Psoas muscle (tissue), 7 donors: ENCODE measurements at regions not wholly inside any gene's neighbourhood (a gene's known extent, or its start where the extent isn't known, plus 50 kb on each side); places are given as distances from the start of the nearest gene placed in this dataset.
A peak's percentile ranks its signal among the peaks of the same experiment; 100 is the strongest.

Experiments
- ATAC-seq, 4 donors: fragments of 200-7000 bp; cut with Tn5 transposase; one replicate each; pipeline ENCODE4 v1.9.1; 2020; ENCODE audit warnings: moderate library complexity in 3 of 4, mild to moderate bottlenecking in 2 of 4
- DNase-seq, 2 donors: peaks; one replicate each; pipeline ENCODE4 v3.0.0-alpha.2; 2020
- H3K27ac ChIP-seq: fragments of 200-600 bp; one replicate; pipeline ENCODE4 v1.8.0; 2022
- H3K27me3 ChIP-seq, 3 donors: fragments of 200-600 bp in 1 of 3; one replicate each; pipeline versions ENCODE4 v1.6.1 to v1.8.0; 2013 to 2022; ENCODE audit warnings: low read length in 2 of 3, mild to moderate bottlenecking in 2 of 3, moderate library complexity in 1 of 3; ENCODE audit not compliant: insufficient read depth in 3 of 3
- H3K36me3 ChIP-seq, 2 donors: fragments of 200-600 bp in 1 of 2; one replicate each; pipeline versions ENCODE4 v1.6.1 to v1.8.0; 2013 to 2022; ENCODE audit warnings: low read depth in 1 of 2, mild to moderate bottlenecking in 1 of 2, moderate library complexity in 1 of 2; ENCODE audit not compliant: insufficient read depth in 1 of 2
- H3K4me1 ChIP-seq: fragments of 200-600 bp; one replicate; pipeline ENCODE4 v1.8.0; 2022
- H3K4me3 ChIP-seq: fragments of 200-600 bp; one replicate; pipeline ENCODE4 v1.8.0; 2022; ENCODE audit warnings: mild to moderate bottlenecking
- H3K9me3 ChIP-seq: fragments of 200-600 bp; one replicate; pipeline ENCODE4 v1.8.0; 2022
- CTCF ChIP-seq: fragments of 200-600 bp; IDR thresholded peaks from one replicate; pipeline ENCODE4 v1.8.0; 2022; ENCODE audit warnings: antibody characterized with exemption
- WGBS, 3 donors: extraction: QIAGEN DNeasy Blood & Tissue Kit; methylation state at CpG; one replicate each; pipeline versions ENCODE4 v1.1.6 to v1.1.7; 2013; 5-methylcytosine and 5-hydroxymethylcytosine counted together
- intact Hi-C, 2 donors: fragments of 100-400 bp; cut with DNase I; formaldehyde crosslinking; loops; one replicate each; pipeline versions ENCODE4 v1.11.0 to v1.14.2; 2022
- donor health status: healthy with polysubstance abuse.
- donor health status: DM: no; HTN: no; CAD: no; lungs with moderate emphysema.
- donor health status: Bipolar disorder and iron deficiency.
- donor health status: healthy.
- donor health status: DM: yes; HTN: yes; CAD: no.
- donor health status: DM: no; HTN: no; CAD: no.
- donor health status: DM: yes; HTN: yes; CAD: no.

GRCh38 chr14:61602003-61602732 lies 93.1 kb upstream of the HIF1A start:
- Histone ChIP-seq H3K27ac (no peak overlapping the region), H3K27me3 (peaks cover 0 to 2% (median 0%) of the 10 kb centered on the region in 3 donors), H3K4me3 (peak overlapping the region; percentile 51), H3K4me1 (peaks cover 7% of the 10 kb centered on the region), H3K36me3 (no peaks in the 10 kb centered on the region), H3K9me3 (no peaks in the 10 kb centered on the region)
- intact Hi-C loops: no loop called here
- TF ChIP-seq CTCF: no peak
- WGBS, 3 donors: 24 to 41% (median 34%) methylated on average over 13 of the region's 13 CpGs
- ATAC-seq (peak; percentile 37 to 66 (median 60)), DNase-seq (no peak)

- ATAC-seq (no peak), DNase-seq (no peak)
- Histone ChIP-seq H3K4me3 (peak overlapping the region; percentile 51), H3K4me1 (peaks cover 7% of the 10 kb centered on the region), H3K9me3 (no peaks in the 10 kb centered on the region), H3K27me3 (peaks cover 0 to 2% (median 0%) of the 10 kb centered on the region in 3 donors), H3K36me3 (no peaks in the 10 kb centered on the region), H3K27ac (no peak overlapping the region)
- TF ChIP-seq CTCF: no peak
- intact Hi-C loops: no loop called here
- WGBS, 3 donors: 52 to 67% (median 60%) methylated on average over 1 of the region's 1 CpG
Measured at GRCh38 chr14:61602733-61603077, 92.6 kb upstream of the HIF1A start.

GRCh38 chr14:61603736-61604135 lies 91.6 kb upstream of the HIF1A start:
- TF ChIP-seq CTCF: no peak
- 91 to 97% (median 96%) methylated on average over 4 of the region's 4 CpGs for WGBS, 3 donors
- intact Hi-C loops: no loop called here
- Histone ChIP-seq H3K9me3 (no peaks in the 10 kb centered on the region), H3K36me3 (no peaks in the 10 kb centered on the region), H3K4me3 (no peak overlapping the region), H3K27me3 (peaks cover 0 to 2% (median 0%) of the 10 kb centered on the region in 3 donors), H3K4me1 (peaks cover 7% of the 10 kb centered on the region), H3K27ac (no peak overlapping the region)
- DNase-seq (no peak), ATAC-seq (no peak)

- H3K9me3 ChIP-seq: no peaks in the 10 kb centered on the region
- no peak overlapping the region for H3K27ac ChIP-seq
- peaks cover 7% of the 10 kb centered on the region for H3K4me1 ChIP-seq
- H3K36me3 ChIP-seq: no peaks in the 10 kb centered on the region
- intact Hi-C loops: no loop called here
- DNase-seq (no peak), ATAC-seq (no peak)
- no peak for TF ChIP-seq CTCF
- peaks cover 0 to 2% (median 0%) of the 10 kb centered on the region in 3 donors for H3K27me3 ChIP-seq
- H3K4me3 ChIP-seq: no peak overlapping the region
- WGBS, 3 donors: 49 to 59% (median 58%) methylated on average over 7 of the region's 7 CpGs
Measured at GRCh38 chr14:61607570-61608244, 87.6 kb upstream of the HIF1A start.
